ENCODE measurements at regions not wholly inside any gene's neighbourhood (a gene's known extent, or its start where the extent isn't known, plus 50 kb on each side); places are given as distances from the start of the nearest gene placed in this dataset.

- Histone ChIP-seq H3K4me1 (ENCODE audit: control insufficient read depth in 1 of 2, insufficient read depth in 1 of 2, low read depth in 1 of 2, low read length in 1 of 2) (no peaks in the 10 kb centered on the region), H3K27ac (no peak overlapping the region), H3K4me3 (ENCODE audit: low read depth in 1 of 2, low read length in 1 of 2) (no peak overlapping the region), H3K27me3 (peaks cover 9% of the 10 kb centered on the region), H3K9me3 (no peaks in the 10 kb centered on the region), H3K36me3 (no peaks in the 10 kb centered on the region)
- TF ChIP-seq CTCF (IDR thresholded peaks at IDR 0.05), result no peak
Measured at GRCh38 chr18:2482706-2483475, 88.4 kb downstream of the METTL4 start.

DNA sequence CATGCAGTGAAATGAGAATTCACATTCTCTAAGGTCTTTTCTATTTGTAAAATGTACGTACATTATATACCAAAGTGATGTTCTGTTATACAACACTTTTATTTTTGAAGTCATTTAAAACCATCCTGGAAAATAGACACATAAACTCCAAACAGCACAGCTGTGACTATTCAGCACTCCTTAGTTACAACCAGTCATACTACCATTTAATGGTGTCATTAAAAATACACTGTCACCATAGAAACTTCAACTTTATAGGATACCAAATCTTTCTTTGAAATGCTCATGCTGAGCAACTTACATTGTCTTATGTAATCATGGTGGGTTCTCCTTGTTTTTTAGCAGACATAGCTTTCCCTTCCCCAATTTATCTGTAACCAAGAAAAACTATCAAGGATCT is 85.3 kb downstream of the METTL4 start:
- no peaks in the 10 kb centered on the region for H3K36me3 ChIP-seq
- no peak overlapping the region for H3K27ac ChIP-seq
- H3K4me1 ChIP-seq (ENCODE audit: control insufficient read depth in 1 of 2, insufficient read depth in 1 of 2, low read depth in 1 of 2, low read length in 1 of 2), result no peaks in the 10 kb centered on the region
- peaks cover 14% of the 10 kb centered on the region for H3K27me3 ChIP-seq
- H3K4me3 ChIP-seq (ENCODE audit: low read depth in 1 of 2, low read length in 1 of 2), result no peak overlapping the region
- no peak for TF ChIP-seq CTCF (IDR thresholded peaks at IDR 0.05)
- no peaks in the 10 kb centered on the region for H3K9me3 ChIP-seq

GRCh38 chr18:2486426-2486825 is 84.9 kb downstream of the METTL4 start:
- H3K27ac ChIP-seq, result no peak overlapping the region
- no peaks in the 10 kb centered on the region for H3K36me3 ChIP-seq
- H3K4me1 ChIP-seq (ENCODE audit: control insufficient read depth in 1 of 2, insufficient read depth in 1 of 2, low read depth in 1 of 2, low read length in 1 of 2), result no peaks in the 10 kb centered on the region
- peaks cover 14% of the 10 kb centered on the region for H3K27me3 ChIP-seq
- H3K9me3 ChIP-seq, result no peaks in the 10 kb centered on the region
- H3K4me3 ChIP-seq (ENCODE audit: low read depth in 1 of 2, low read length in 1 of 2), result no peak overlapping the region
- no peak for TF ChIP-seq CTCF (IDR thresholded peaks at IDR 0.05)
